GM23338 (cell line): ENCODE measurements at regions not wholly inside any gene's neighbourhood (a gene's known extent, or its start where the extent isn't known, plus 50 kb on each side); places are given as distances from the start of the nearest gene placed in this dataset.

Experiments used
- ATAC-seq: fragments of 200-7000 bp; cut with Tn5 transposase; 3 replicates; pipeline ENCODE4 v1.9.1; 2020
- DNase-seq: peaks from one replicate; pipeline ENCODE4 v3.0.0-alpha.2; 2015; ENCODE audit warnings: low spot score
- H2AFZ ChIP-seq: fragments of 200-600 bp; sonication (generic); 2 replicates; pipeline ENCODE4 v1.8.0; 2016; ENCODE audit warnings: antibody characterized with exemption, mild to moderate bottlenecking, moderate library complexity
- H3F3A ChIP-seq: fragments of 200-600 bp; sonication (generic); replicated peaks from 2 replicates; pipeline ENCODE4 v1.8.0; 2017; ENCODE audit warnings: antibody characterized with exemption, mixed run types, low read depth
- H3K27ac ChIP-seq: fragments of 200-600 bp; sonication (generic); 2 replicates; pipeline ENCODE4 v1.6.1; 2016; ENCODE audit warnings: low read depth
- H3K27me3 ChIP-seq: fragments of 200-600 bp; sonication (generic); 2 replicates; pipeline ENCODE4 v1.8.0; 2016; ENCODE audit warnings: mild to moderate bottlenecking, mixed run types, moderate library complexity; ENCODE audit not compliant: insufficient read depth
- H3K36me3 ChIP-seq: fragments of 200-600 bp; sonication (generic); 2 replicates; pipeline ENCODE4 v1.8.0; 2016; ENCODE audit warnings: mild to moderate bottlenecking; ENCODE audit not compliant: insufficient read depth
- H3K4me1 ChIP-seq: fragments of 200-600 bp; sonication (generic); 2 replicates; pipeline ENCODE4 v1.8.0; 2016; ENCODE audit warnings: mild to moderate bottlenecking, moderate library complexity; ENCODE audit not compliant: insufficient read depth
- H3K4me2 ChIP-seq: fragments of 200-600 bp; sonication (generic); 2 replicates; pipeline ENCODE4 v1.7.1; 2017; ENCODE audit warnings: mixed run types
- H3K4me3 ChIP-seq: fragments of 200-600 bp; sonication (generic); 2 replicates; pipeline ENCODE4 v1.6.1; 2016; ENCODE audit warnings: mixed run types
- H3K79me2 ChIP-seq: fragments of 200-600 bp; sonication (generic); replicated peaks from 2 replicates; pipeline ENCODE4 v1.8.0; 2017; ENCODE audit warnings: mild to moderate bottlenecking; ENCODE audit not compliant: insufficient read depth
- H3K9me2 ChIP-seq: fragments of 200-600 bp; sonication (generic); 2 replicates; pipeline ENCODE4 v1.8.0; 2017; ENCODE audit not compliant: insufficient read depth
- H4K20me1 ChIP-seq: fragments of 200-600 bp; sonication (generic); replicated peaks from 2 replicates; pipeline ENCODE4 v1.8.0; 2017; ENCODE audit warnings: mild to moderate bottlenecking; ENCODE audit not compliant: insufficient read depth
- H3K27ac Mint-ChIP-seq: 2 replicates; pipeline ENCODE4 v1.8.0; 2020; ENCODE audit warnings: inconsistent platforms, mild to moderate bottlenecking, moderate library complexity, mixed read lengths
- H3K27me3 Mint-ChIP-seq: 3 replicates; pipeline ENCODE4 v1.8.0; 2022; ENCODE audit warnings: low read depth, mild to moderate bottlenecking, moderate library complexity, mixed read lengths, inconsistent platforms; ENCODE audit not compliant: insufficient read depth, poor library complexity
- H3K36me3 Mint-ChIP-seq: 3 replicates; pipeline ENCODE4 v1.8.0; 2021; ENCODE audit warnings: low read depth, mild to moderate bottlenecking, inconsistent platforms, moderate library complexity, mixed read lengths
- H3K4me1 Mint-ChIP-seq: 3 replicates; pipeline ENCODE4 v1.8.0; 2020; ENCODE audit warnings: mild to moderate bottlenecking, inconsistent platforms, mixed read lengths
- H3K4me3 Mint-ChIP-seq: 3 replicates; pipeline ENCODE4 v1.8.0; 2021; ENCODE audit warnings: moderate library complexity, mild to moderate bottlenecking, inconsistent platforms, mixed read lengths
- H3K9me3 Mint-ChIP-seq: 3 replicates; pipeline ENCODE4 v1.8.0; 2020; ENCODE audit warnings: moderate library complexity, mild to moderate bottlenecking, inconsistent platforms, mixed read lengths
- CTCF ChIP-seq, 2 experiments: fragments of 200-600 bp in 1 of 2; sonication (generic) in 1 of 2; conservative IDR thresholded peaks; 2 replicates each; pipeline versions ENCODE4 v1.5.1 to v1.6.1; 2016 to 2017; ENCODE audit warnings: antibody characterized with exemption in 2 of 2, low read depth in 2 of 2, mild to moderate bottlenecking in 2 of 2, moderate library complexity in 1 of 2
- EZH2 ChIP-seq: fragments of 200-600 bp; sonication (generic); IDR thresholded peaks from one replicate; pipeline ENCODE4 v1.8.0; 2017; ENCODE audit warnings: antibody characterized with exemption, mild to moderate bottlenecking, low read depth; ENCODE audit not compliant: unreplicated experiment
- EZH2phosphoT487 ChIP-seq: fragments of 200-600 bp; sonication (generic); IDR thresholded peaks from one replicate; pipeline ENCODE4 v1.8.1; 2018; ENCODE audit warnings: antibody characterized with exemption; ENCODE audit not compliant: unreplicated experiment
- NANOG ChIP-seq: IDR thresholded peaks from 2 replicates; pipeline ENCODE4 v1.6.1; 2016; ENCODE audit warnings: antibody characterized with exemption, borderline replicate concordance
- ZNF114 ChIP-seq: fragments of 250-450 bp; sonication (Bioruptor Pico); IDR thresholded peaks from 2 replicates; pipeline ENCODE4 v1.5.0; 2020; ENCODE audit warnings: mild to moderate bottlenecking, moderate library complexity
- ZNF331 ChIP-seq: fragments of 250-450 bp; sonication (Bioruptor Pico); IDR thresholded peaks from 2 replicates; pipeline ENCODE4 v1.5.0; 2020; ENCODE audit warnings: low read depth, mild to moderate bottlenecking, moderate library complexity
- ZNF462 ChIP-seq: fragments of 250-450 bp; sonication (Bioruptor Pico); IDR thresholded peaks from 2 replicates; pipeline ENCODE4 v1.5.0; 2020; ENCODE audit warnings: mild to moderate bottlenecking, moderate library complexity
- TF ChIP-seq, protein P1 (sequence below): IDR thresholded peaks from 2 replicates; pipeline ENCODE4 v1.6.1; 2016; ENCODE audit warnings: antibody characterized with exemption

DNA sequence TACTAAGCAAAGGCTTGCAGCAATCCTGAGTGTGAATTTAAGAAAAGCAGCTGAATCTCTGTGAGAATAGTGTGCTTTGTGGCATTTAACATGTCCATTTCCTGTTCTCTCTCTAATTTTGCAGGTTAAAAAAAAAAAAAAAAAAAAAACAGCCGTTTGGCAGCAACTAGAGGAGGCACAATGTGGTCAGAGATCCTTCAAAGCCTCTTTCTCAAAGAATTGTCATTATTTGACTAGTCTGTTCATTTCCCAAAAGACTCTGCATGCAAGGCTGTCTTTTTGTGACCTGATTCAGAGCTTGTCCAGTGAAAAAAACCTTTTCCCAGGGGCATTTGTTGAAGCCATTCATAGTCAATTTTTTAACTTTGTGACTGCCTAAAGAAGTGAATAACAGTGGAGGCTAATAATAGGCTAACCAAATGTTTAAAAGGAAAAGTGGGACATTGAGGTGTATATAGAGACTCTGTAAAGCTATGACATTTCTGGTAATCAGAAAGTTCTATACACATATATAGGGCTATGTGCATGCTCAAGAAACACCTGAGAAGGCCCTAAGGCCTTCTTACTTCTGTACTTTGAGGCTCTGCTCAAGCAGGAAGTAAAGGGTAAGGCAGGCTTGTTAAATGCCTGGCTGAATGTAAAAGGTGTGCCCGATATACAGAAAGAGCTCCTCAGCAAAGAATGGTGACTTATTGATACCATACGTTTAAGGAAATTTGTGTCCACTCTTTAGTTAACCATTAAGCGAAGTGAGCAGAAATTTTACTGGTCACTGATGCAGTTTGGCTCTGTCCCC is 289.6 kb upstream of the RAB6C start (continued):
- no peak for TF ChIP-seq CTCF (conservative IDR thresholded peaks at IDR 0.05; ENCODE audit: low read depth in 2 of 2)
- no peak for TF ChIP-seq EZH2phosphoT487
- no peak for TF ChIP-seq ZNF331 (CRISPR knock-in tag)
- TF ChIP-seq, protein P1, sequence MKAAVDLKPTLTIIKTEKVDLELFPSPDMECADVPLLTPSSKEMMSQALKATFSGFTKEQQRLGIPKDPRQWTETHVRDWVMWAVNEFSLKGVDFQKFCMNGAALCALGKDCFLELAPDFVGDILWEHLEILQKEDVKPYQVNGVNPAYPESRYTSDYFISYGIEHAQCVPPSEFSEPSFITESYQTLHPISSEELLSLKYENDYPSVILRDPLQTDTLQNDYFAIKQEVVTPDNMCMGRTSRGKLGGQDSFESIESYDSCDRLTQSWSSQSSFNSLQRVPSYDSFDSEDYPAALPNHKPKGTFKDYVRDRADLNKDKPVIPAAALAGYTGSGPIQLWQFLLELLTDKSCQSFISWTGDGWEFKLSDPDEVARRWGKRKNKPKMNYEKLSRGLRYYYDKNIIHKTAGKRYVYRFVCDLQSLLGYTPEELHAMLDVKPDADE, result no peak

- no peak overlapping the region for H2AFZ ChIP-seq
- H3F3A ChIP-seq, result no peaks in the 10 kb centered on the region
- no peaks in the 10 kb centered on the region for H3K36me3 ChIP-seq
- DNase-seq (no peak), ATAC-seq (no peak)
- no peaks in the 10 kb centered on the region for H3K79me2 ChIP-seq
- Mint-ChIP-seq H3K27ac (no peak overlapping the region), H3K9me3 (peaks cover 4% of the 10 kb centered on the region), H3K27me3 (peaks cover 5% of the 10 kb centered on the region), H3K4me1 (peaks cover 6% of the 10 kb centered on the region; the same call in 2 of the 3 replicates), H3K4me3 (no peak overlapping the region), H3K36me3 (peaks cover 4% of the 10 kb centered on the region; the same call in 1 of the 3 replicates)
- no peaks in the 10 kb centered on the region for H3K27me3 ChIP-seq
- peaks cover 2% of the 10 kb centered on the region; the same call in 1 of the 2 replicates for H3K9me2 ChIP-seq
- H3K4me1 ChIP-seq, result no peaks in the 10 kb centered on the region
- no peak overlapping the region for H3K27ac ChIP-seq
- H3K4me3 ChIP-seq, result no peak overlapping the region
- no peak overlapping the region for H3K4me2 ChIP-seq
- H4K20me1 ChIP-seq, result no peaks in the 10 kb centered on the region
- no peak for TF ChIP-seq CTCF (conservative IDR thresholded peaks at IDR 0.05; ENCODE audit: low read depth in 2 of 2)
- TF ChIP-seq EZH2phosphoT487, result no peak
- TF ChIP-seq ZNF331 (CRISPR knock-in tag), result no peak
- no peak for TF ChIP-seq NANOG
- no peak for TF ChIP-seq ZNF462 (CRISPR knock-in tag)
- TF ChIP-seq ZNF114 (CRISPR knock-in tag), result no peak
- TF ChIP-seq EZH2, result no peak
Observed at GRCh38 chr2:129695496-129695895, 284.0 kb upstream of the RAB6C start.
